ENCODE measurements at regions not wholly inside any gene's neighbourhood (a gene's known extent, or its start where the extent isn't known, plus 50 kb on each side); places are given as distances from the start of the nearest gene placed in this dataset.

DNA sequence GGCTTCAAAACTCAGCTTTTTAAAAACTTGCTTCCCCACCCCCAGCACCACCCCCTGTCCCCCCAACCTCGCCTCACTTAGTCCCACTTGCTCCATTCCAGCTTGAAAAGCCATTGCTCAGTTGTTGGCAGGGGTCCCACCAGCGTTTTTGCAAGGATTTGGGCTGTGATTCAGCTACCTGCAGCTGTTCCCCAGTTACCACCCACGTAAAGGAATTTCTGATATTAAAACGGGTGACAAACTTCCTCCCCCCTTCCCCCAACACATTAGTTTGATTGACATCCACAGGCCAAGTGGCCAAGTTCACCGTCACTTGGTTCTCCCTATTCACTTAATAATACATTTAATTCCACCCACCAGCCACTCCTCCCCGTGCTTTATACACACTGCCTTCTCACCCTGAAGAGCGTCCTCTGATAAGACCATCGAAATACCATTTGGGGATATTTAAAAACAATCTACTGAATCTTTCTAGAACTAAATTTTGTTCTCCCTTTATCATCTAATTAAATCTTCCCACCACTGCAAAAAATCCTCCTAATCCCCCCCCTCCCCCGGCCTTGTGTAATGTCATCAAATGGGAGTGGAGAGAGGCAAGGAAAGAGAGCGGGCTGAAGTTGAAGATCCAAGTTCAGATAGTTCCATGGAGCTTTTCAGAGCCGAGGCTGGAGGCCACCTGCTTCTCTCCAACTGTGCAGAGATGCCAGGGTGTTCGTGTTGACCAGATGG is 55.1 kb downstream of the SOX9 start:
- Mint-ChIP-seq H3K9me3 (peaks cover 2% of the 10 kb centered on the region), H3K27ac (no peak overlapping the region), H3K4me3 (no peak overlapping the region), H3K36me3 (no peaks in the 10 kb centered on the region), H3K4me1 (no peaks in the 10 kb centered on the region), H3K27me3 (no peaks in the 10 kb centered on the region)
- no peak for ATAC-seq (ENCODE audit: low read depth)
- no peak for DNase-seq
- POLR2A ChIA-PET = no interaction called here

- POLR2A ChIA-PET = no interaction called here
- no peaks in the 10 kb centered on the region for H3K36me3 Mint-ChIP-seq
- no peaks in the 10 kb centered on the region for H3K4me1 Mint-ChIP-seq
- H3K27ac Mint-ChIP-seq = no peak overlapping the region
- DNase-seq (no peak), ATAC-seq (ENCODE audit: low read depth) (no peak)
- H3K9me3 Mint-ChIP-seq = peaks cover 3% of the 10 kb centered on the region
- no peaks in the 10 kb centered on the region for H3K27me3 Mint-ChIP-seq
- H3K4me3 Mint-ChIP-seq = no peak overlapping the region
Observed at GRCh38 chr17:72176516-72176851, 55.7 kb downstream of the SOX9 start.

- Mint-ChIP-seq H3K4me3 (no peak overlapping the region), H3K27ac (no peak overlapping the region), H3K36me3 (no peaks in the 10 kb centered on the region), H3K9me3 (peaks cover 3% of the 10 kb centered on the region), H3K4me1 (no peaks in the 10 kb centered on the region), H3K27me3 (no peaks in the 10 kb centered on the region)
- no peak for DNase-seq
- POLR2A ChIA-PET = no interaction called here
- no peak for ATAC-seq (ENCODE audit: low read depth)
Observed at GRCh38 chr17:72176951-72177660, 56.3 kb downstream of the SOX9 start.

GRCh38 chr17:72177738-72178137 is 56.9 kb downstream of the SOX9 start:
- H3K4me3 Mint-ChIP-seq = no peak overlapping the region
- no peaks in the 10 kb centered on the region for H3K27me3 Mint-ChIP-seq
- H3K36me3 Mint-ChIP-seq = no peaks in the 10 kb centered on the region
- ATAC-seq (ENCODE audit: low read depth) (no peak), DNase-seq (no peak)
- POLR2A ChIA-PET = no interaction called here
- H3K9me3 Mint-ChIP-seq = peaks cover 3% of the 10 kb centered on the region
- H3K4me1 Mint-ChIP-seq = no peaks in the 10 kb centered on the region
- no peak overlapping the region for H3K27ac Mint-ChIP-seq

DNA sequence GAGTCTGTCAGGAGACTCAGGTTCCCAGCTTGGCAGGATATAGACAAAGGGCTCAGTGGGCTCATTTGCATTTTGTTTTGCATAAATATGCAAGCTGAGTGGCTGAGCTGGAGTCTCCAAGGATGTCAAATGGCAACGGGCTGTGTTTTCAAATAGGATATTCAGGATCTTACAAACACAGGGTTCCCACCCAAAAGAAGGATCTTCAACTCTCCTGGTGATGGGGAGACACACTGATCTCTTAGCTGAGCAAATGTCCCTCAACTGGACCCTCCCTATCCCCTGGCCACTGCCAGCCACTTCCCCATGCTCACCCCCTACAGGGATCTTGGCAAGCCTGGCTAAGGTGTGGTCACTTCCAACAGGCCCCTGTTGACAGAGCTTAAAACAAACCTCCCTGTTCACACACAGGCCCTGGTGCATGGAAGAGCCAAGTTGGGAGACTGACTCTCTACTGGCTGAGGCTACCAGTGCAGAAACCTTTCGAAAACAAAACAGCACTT is 61.6 kb downstream of the SOX9 start:
- ATAC-seq (ENCODE audit: low read depth) = no peak
- no peaks in the 10 kb centered on the region for H3K4me1 Mint-ChIP-seq
- no peak for DNase-seq
- H3K4me3 Mint-ChIP-seq = no peak overlapping the region
- POLR2A ChIA-PET = no interaction called here
- H3K27me3 Mint-ChIP-seq = no peaks in the 10 kb centered on the region
- H3K27ac Mint-ChIP-seq = no peak overlapping the region
- H3K9me3 Mint-ChIP-seq = peaks cover 1% of the 10 kb centered on the region
- H3K36me3 Mint-ChIP-seq = no peaks in the 10 kb centered on the region

- ATAC-seq (ENCODE audit: low read depth) = no peak
- Mint-ChIP-seq H3K9me3 (peaks cover 1% of the 10 kb centered on the region), H3K27me3 (no peaks in the 10 kb centered on the region), H3K27ac (no peak overlapping the region), H3K4me3 (no peak overlapping the region), H3K4me1 (no peaks in the 10 kb centered on the region), H3K36me3 (no peaks in the 10 kb centered on the region)
- POLR2A ChIA-PET = no interaction called here
- DNase-seq = no peak
Observed at GRCh38 chr17:72183194-72183685, 62.4 kb downstream of the SOX9 start.

DNA sequence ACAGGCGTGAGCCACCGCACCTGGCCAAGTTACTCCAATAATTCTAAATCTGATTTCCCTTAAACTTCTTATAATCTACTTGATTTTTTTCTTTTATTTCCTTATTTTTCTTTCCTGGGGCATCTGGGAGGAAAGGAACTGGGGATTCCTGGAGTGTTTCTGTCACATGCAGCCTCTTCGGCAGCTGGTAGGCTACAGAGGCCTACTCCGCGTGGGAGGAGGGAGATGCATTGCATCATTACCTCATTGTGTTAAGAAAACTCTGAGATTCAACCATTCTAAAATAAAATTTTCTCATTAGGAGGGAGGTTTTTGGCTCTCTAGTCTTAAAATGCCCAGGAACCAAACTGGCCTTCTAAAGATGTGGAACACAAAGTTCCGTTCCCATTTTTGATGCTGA is 64.0 kb downstream of the SOX9 start:
- no peak for ATAC-seq (ENCODE audit: low read depth)
- H3K4me1 Mint-ChIP-seq = no peaks in the 10 kb centered on the region
- DNase-seq = no peak
- no peak overlapping the region for H3K4me3 Mint-ChIP-seq
- peaks cover 1% of the 10 kb centered on the region for H3K9me3 Mint-ChIP-seq
- no peaks in the 10 kb centered on the region for H3K36me3 Mint-ChIP-seq
- H3K27me3 Mint-ChIP-seq = no peaks in the 10 kb centered on the region
- POLR2A ChIA-PET = no interaction called here
- H3K27ac Mint-ChIP-seq = no peak overlapping the region

GRCh38 chr17:72185564-72185963 is 64.7 kb downstream of the SOX9 start:
- H3K27me3 Mint-ChIP-seq = no peaks in the 10 kb centered on the region
- no peak overlapping the region for H3K4me3 Mint-ChIP-seq
- DNase-seq (no peak), ATAC-seq (ENCODE audit: low read depth) (no peak)
- POLR2A ChIA-PET = no interaction called here
- H3K4me1 Mint-ChIP-seq = no peaks in the 10 kb centered on the region
- H3K27ac Mint-ChIP-seq = no peak overlapping the region
- no peaks in the 10 kb centered on the region for H3K36me3 Mint-ChIP-seq
- H3K9me3 Mint-ChIP-seq = peaks cover 1% of the 10 kb centered on the region

- H3K4me3 Mint-ChIP-seq = no peak overlapping the region
- POLR2A ChIA-PET = no interaction called here
- no peaks in the 10 kb centered on the region for H3K4me1 Mint-ChIP-seq
Observed at GRCh38 chr17:72187556-72187955, 66.7 kb downstream of the SOX9 start.

DNA sequence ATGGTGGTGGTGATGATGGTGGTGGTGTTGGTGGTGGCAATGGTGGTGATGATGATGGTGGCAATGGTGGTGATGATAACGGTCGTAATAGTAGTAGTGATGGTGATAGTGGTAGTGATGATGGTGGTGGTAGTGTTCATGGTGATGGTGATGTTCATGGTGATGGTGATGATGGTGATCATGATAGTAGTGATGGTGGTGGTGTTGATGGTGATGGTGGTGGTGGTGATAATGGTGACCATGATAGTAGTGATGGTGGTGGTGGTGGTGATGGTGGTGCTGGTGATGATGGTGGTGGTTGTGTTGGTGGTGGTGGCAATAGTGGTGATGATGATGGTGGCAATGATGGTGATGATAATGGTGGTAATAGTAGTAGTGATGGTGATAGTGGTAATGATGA is 68.0 kb downstream of the SOX9 start:
- no peaks in the 10 kb centered on the region for H3K36me3 Mint-ChIP-seq
- H3K9me3 Mint-ChIP-seq = no peaks in the 10 kb centered on the region
- DNase-seq = no peak
- no peaks in the 10 kb centered on the region for H3K4me1 Mint-ChIP-seq
- no peaks in the 10 kb centered on the region for H3K27me3 Mint-ChIP-seq
- no peak for ATAC-seq (ENCODE audit: low read depth)
- POLR2A ChIA-PET = no interaction called here
- no peak overlapping the region for H3K4me3 Mint-ChIP-seq
- no peak overlapping the region for H3K27ac Mint-ChIP-seq

More at GRCh38 chr17:72187556-72187955, 66.7 kb downstream of the SOX9 start:
- DNase-seq = no peak
- no peak for ATAC-seq (ENCODE audit: low read depth)
- H3K27ac Mint-ChIP-seq = no peak overlapping the region
- H3K36me3 Mint-ChIP-seq = no peaks in the 10 kb centered on the region
- no peaks in the 10 kb centered on the region for H3K27me3 Mint-ChIP-seq
- H3K9me3 Mint-ChIP-seq = no peaks in the 10 kb centered on the region

DNA sequence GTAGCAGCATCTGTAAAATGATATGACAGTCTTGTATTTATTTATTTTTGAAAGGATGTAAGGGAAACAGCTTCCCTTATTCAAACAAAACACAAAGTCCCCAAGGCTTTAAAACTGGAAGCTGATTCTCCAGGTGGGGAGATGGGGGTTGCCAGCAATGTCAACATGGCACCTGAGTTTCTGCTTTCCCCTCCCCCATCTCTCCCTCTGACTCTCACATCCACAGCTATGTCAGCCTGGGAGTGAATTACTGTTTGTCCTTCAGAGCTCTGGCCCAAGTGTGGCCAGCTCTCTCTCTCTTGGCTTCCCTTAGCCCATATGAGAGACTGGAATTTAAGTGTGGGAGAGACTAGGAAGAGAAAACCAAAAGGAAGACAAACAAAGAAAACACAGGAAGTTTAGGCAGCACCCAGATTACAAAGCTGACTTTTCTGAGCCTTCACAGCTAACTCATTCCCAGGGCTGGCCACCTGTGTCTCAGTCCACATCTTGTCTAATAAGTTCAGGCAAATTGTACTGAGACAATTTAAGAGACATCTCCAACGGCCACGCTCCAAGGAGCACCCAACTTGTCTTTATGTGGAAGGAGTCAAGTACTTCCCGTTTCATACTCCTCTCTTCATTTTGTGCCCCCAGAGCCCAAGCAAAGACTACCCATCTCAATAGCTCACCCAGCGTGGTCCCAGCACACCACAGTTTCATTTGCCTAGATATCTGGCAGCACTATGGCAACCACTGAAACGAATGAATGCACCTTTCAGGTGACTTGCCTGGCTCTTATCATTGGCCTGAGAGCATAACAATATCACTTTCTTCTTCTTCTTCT is 69.2 kb downstream of the SOX9 start:
- DNase-seq = no peak
- H3K4me1 Mint-ChIP-seq = no peaks in the 10 kb centered on the region
- POLR2A ChIA-PET = no interaction called here
- no peaks in the 10 kb centered on the region for H3K9me3 Mint-ChIP-seq
- no peaks in the 10 kb centered on the region for H3K36me3 Mint-ChIP-seq
- H3K4me3 Mint-ChIP-seq = no peak overlapping the region
- no peak overlapping the region for H3K27ac Mint-ChIP-seq
- no peak for ATAC-seq (ENCODE audit: low read depth)
- H3K27me3 Mint-ChIP-seq = no peaks in the 10 kb centered on the region

- POLR2A ChIA-PET = no interaction called here
- Mint-ChIP-seq H3K36me3 (no peaks in the 10 kb centered on the region), H3K9me3 (no peaks in the 10 kb centered on the region), H3K27me3 (no peaks in the 10 kb centered on the region), H3K4me3 (no peak overlapping the region), H3K27ac (no peak overlapping the region), H3K4me1 (no peaks in the 10 kb centered on the region)
- DNase-seq = no peak
- no peak for ATAC-seq (ENCODE audit: low read depth)
Observed at GRCh38 chr17:72191356-72191755, 70.5 kb downstream of the SOX9 start.

GRCh38 chr17:72191921-72192799 is 71.3 kb downstream of the SOX9 start:
- POLR2A ChIA-PET = no interaction called here
- Mint-ChIP-seq H3K27me3 (no peaks in the 10 kb centered on the region), H3K27ac (no peak overlapping the region), H3K9me3 (no peaks in the 10 kb centered on the region), H3K4me3 (no peak overlapping the region), H3K36me3 (no peaks in the 10 kb centered on the region), H3K4me1 (no peaks in the 10 kb centered on the region)
- DNase-seq = no peak
- ATAC-seq (ENCODE audit: low read depth) = no peak
